ENCODE measurements at regions not wholly inside any gene's neighbourhood (a gene's known extent, or its start where the extent isn't known, plus 50 kb on each side); places are given as distances from the start of the nearest gene placed in this dataset.
A peak's percentile ranks its signal among the peaks of the same experiment; 100 is the strongest.
"Not testable (repeated sequence)": the region's sequence is repeated elsewhere in the genome, so short reads cannot be mapped to it uniquely, and the experiment has no call there.

GRCh38 chr5:98214240-98215051 lies 559.0 kb upstream of the RGMB start:
- peak; percentile 75 for DNase-seq

- DNase-seq = no peak
Observed at GRCh38 chr5:98217138-98217537, 556.3 kb upstream of the RGMB start.

GRCh38 chr5:98218838-98219237 lies 554.6 kb upstream of the RGMB start:
- no peak for DNase-seq

GRCh38 chr5:98227489-98227888 lies 546.0 kb upstream of the RGMB start:
- DNase-seq = no peak

- no peak for DNase-seq
Observed at GRCh38 chr5:98231089-98231488, 542.4 kb upstream of the RGMB start.

GRCh38 chr5:98237794-98238193 lies 535.7 kb upstream of the RGMB start:
- not testable (repeated sequence) for DNase-seq

- no peak for DNase-seq
Observed at GRCh38 chr5:98243972-98244371, 529.5 kb upstream of the RGMB start.

GRCh38 chr5:98248949-98249348 lies 524.5 kb upstream of the RGMB start:
- no peak for DNase-seq

GRCh38 chr5:98258939-98259338 lies 514.5 kb upstream of the RGMB start:
- DNase-seq = no peak

GRCh38 chr5:98259595-98259994 lies 513.9 kb upstream of the RGMB start:
- DNase-seq = no peak

- DNase-seq = no peak
Observed at GRCh38 chr5:98263084-98263483, 510.4 kb upstream of the RGMB start.

- DNase-seq = no peak
Observed at GRCh38 chr5:98268162-98268860, 505.2 kb upstream of the RGMB start.

GRCh38 chr5:98275980-98276379 lies 497.5 kb upstream of the RGMB start:
- no peak for DNase-seq

- no peak for DNase-seq
Observed at GRCh38 chr5:98282521-98282920, 490.9 kb upstream of the RGMB start.

GRCh38 chr5:98292496-98292895 lies 481.0 kb upstream of the RGMB start:
- DNase-seq = no peak

- no peak for DNase-seq
Observed at GRCh38 chr5:98296426-98296825, 477.0 kb upstream of the RGMB start.

GRCh38 chr5:98299435-98299834 lies 474.0 kb upstream of the RGMB start:
- DNase-seq = no peak

- no peak for DNase-seq
Observed at GRCh38 chr5:98301547-98301946, 471.9 kb upstream of the RGMB start.

- DNase-seq = no peak
Observed at GRCh38 chr5:98307811-98308210, 465.7 kb upstream of the RGMB start.

- DNase-seq = no peak
Observed at GRCh38 chr5:98308231-98308630, 465.2 kb upstream of the RGMB start.

- no peak for DNase-seq
Observed at GRCh38 chr5:98308960-98309359, 464.5 kb upstream of the RGMB start.

- DNase-seq = no peak
Observed at GRCh38 chr5:98309785-98310598, 463.5 kb upstream of the RGMB start.

GRCh38 chr5:98314292-98314691 lies 459.2 kb upstream of the RGMB start:
- no peak for DNase-seq
